Uterus (tissue), 3 donors: ENCODE measurements at regions not wholly inside any gene's neighbourhood (a gene's known extent, or its start where the extent isn't known, plus 50 kb on each side); places are given as distances from the start of the nearest gene placed in this dataset.

Experiments used
- DNase-seq, 2 donors: peaks; one replicate each; pipeline ENCODE4 v3.0.0-alpha.2; 2019 to 2020
- H3K27ac ChIP-seq, 2 donors: fragments of 200-600 bp; sonication (generic); 1 replicate in 1 of 2; 2 replicates in 1 of 2; pipeline ENCODE4 v1.5.1; 2016 to 2018
- H3K27me3 ChIP-seq, 2 donors: fragments of 200-600 bp; sonication (generic); one replicate each; pipeline ENCODE4 v1.5.1; 2018 to 2019; ENCODE audit warnings: control low read depth in 1 of 2
- H3K36me3 ChIP-seq, 2 donors: fragments of 200-600 bp; sonication (generic); one replicate each; pipeline ENCODE4 v1.5.1; 2019; ENCODE audit warnings: control low read depth in 1 of 2
- H3K4me1 ChIP-seq, 2 donors: fragments of 200-600 bp; sonication (generic); one replicate each; pipeline ENCODE4 v1.5.1; 2018 to 2019; ENCODE audit warnings: control low read depth in 1 of 2
- H3K4me3 ChIP-seq, 2 donors: fragments of 200-600 bp; sonication (generic); 1 replicate in 1 of 2; 2 replicates in 1 of 2; pipeline ENCODE4 v1.5.1; 2018 to 2019; ENCODE audit warnings: mild to moderate bottlenecking in 1 of 2
- H3K9me3 ChIP-seq, 2 donors: fragments of 200-600 bp; sonication (generic); one replicate each; pipeline ENCODE4 v1.5.1; 2019; ENCODE audit warnings: control low read depth in 1 of 2
- CTCF ChIP-seq, 4 experiments: fragments of 200-600 bp in 2 of 4; fragments of 450-650 bp in 2 of 4; sonication (generic) in 2 of 4; IDR thresholded peaks; one replicate each; pipeline ENCODE4 v1.5.1; 2016 to 2019; ENCODE audit warnings: antibody characterized with exemption in 4 of 4, mild to moderate bottlenecking in 2 of 4, moderate library complexity in 1 of 4
- POLR2A ChIP-seq, 2 donors: fragments of 450-650 bp; IDR thresholded peaks; one replicate each; pipeline ENCODE4 v1.6.1; 2016; ENCODE audit warnings: antibody characterized with exemption in 2 of 2, mild to moderate bottlenecking in 1 of 2, moderate library complexity in 1 of 2
- intact Hi-C: fragments of 100-400 bp; cut with DNase I; formaldehyde crosslinking; loops from one replicate; pipeline ENCODE4 v1.15.1; 2023; ENCODE audit warnings: low total_unique reads
- donor health status: DM: yes; HTN: yes; CAD: no.

GRCh38 chr7:10604128-10604527, 369.5 kb upstream of the PHF14 start:
- no peaks in the 10 kb centered on the region for H3K9me3 ChIP-seq
- no peaks in the 10 kb centered on the region for H3K36me3 ChIP-seq
- no peaks in the 10 kb centered on the region for H3K4me1 ChIP-seq
- H3K4me3 ChIP-seq = no peak overlapping the region
- no peak overlapping the region for H3K27ac ChIP-seq
- no peaks in the 10 kb centered on the region for H3K27me3 ChIP-seq
- DNase-seq = no peak
- intact Hi-C loops = no loop called here
- TF ChIP-seq CTCF (IDR thresholded peaks at IDR 0.05) (no peak), POLR2A (IDR thresholded peaks at IDR 0.05) (no peak)

- TF ChIP-seq POLR2A (IDR thresholded peaks at IDR 0.05) = no peak
- no peak for TF ChIP-seq CTCF (IDR thresholded peaks at IDR 0.05)
- H3K4me3 ChIP-seq = no peak overlapping the region
- DNase-seq = no peak
- no peaks in the 10 kb centered on the region for H3K27me3 ChIP-seq
- intact Hi-C loops = no loop called here
- no peak overlapping the region for H3K27ac ChIP-seq
- no peaks in the 10 kb centered on the region for H3K4me1 ChIP-seq
- H3K36me3 ChIP-seq = no peaks in the 10 kb centered on the region
- no peaks in the 10 kb centered on the region for H3K9me3 ChIP-seq
Observed at GRCh38 chr7:10612950-10613349, 360.7 kb upstream of the PHF14 start.

GRCh38 chr7:10618953-10619352, 354.7 kb upstream of the PHF14 start:
- Histone ChIP-seq H3K27me3 (no peaks in the 10 kb centered on the region), H3K36me3 (no peaks in the 10 kb centered on the region), H3K4me1 (no peaks in the 10 kb centered on the region), H3K27ac (no peak overlapping the region), H3K4me3 (no peak overlapping the region), H3K9me3 (no peaks in the 10 kb centered on the region)
- intact Hi-C loops = no loop called here
- no peak for TF ChIP-seq CTCF (IDR thresholded peaks at IDR 0.05)
- no peak for TF ChIP-seq POLR2A (IDR thresholded peaks at IDR 0.05)
- no peak for DNase-seq

DNA sequence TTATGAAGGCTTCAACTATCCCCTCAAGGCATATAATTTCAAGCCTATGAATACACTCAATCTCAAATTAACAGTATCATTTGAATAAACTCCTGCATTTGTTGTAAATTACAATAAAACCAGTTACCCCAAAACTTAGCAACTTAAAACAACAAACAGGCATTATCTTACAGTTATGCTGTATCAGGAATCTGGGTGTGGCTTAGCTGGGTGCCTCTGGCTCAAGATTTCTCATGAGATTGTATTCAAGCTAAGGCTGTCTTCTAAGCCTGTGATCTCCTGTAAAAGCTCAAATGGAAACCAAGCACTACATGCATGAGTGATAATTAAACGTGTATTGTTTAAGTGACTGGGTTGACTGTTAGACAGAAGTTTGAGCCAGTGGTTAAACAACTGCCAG, 341.0 kb upstream of the PHF14 start:
- no peaks in the 10 kb centered on the region for H3K36me3 ChIP-seq
- H3K4me3 ChIP-seq = no peak overlapping the region
- DNase-seq = no peak
- H3K27me3 ChIP-seq = no peaks in the 10 kb centered on the region
- H3K27ac ChIP-seq = no peak overlapping the region
- no peak for TF ChIP-seq CTCF (IDR thresholded peaks at IDR 0.05)
- no peak for TF ChIP-seq POLR2A (IDR thresholded peaks at IDR 0.05)
- no peaks in the 10 kb centered on the region for H3K9me3 ChIP-seq
- H3K4me1 ChIP-seq = no peaks in the 10 kb centered on the region
- intact Hi-C loops = no loop called here

DNA sequence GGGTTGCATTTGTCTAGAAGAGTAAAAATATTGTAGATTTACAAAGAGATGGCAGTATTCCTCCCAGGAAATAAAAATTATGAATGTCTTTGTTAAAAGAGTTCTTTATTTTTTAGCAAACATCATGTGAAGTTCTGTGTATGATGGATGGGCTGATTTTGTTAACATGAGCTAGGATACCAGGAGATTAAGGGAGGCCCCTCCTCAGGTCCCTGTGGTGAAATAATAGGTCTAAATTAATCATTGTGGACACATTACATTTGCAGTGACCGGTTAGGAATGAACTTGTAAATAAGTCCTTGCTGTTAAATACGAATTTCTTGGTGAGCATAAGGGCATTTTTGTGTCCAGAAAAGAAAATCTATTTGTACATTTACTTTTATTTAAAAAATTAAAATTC, 339.4 kb upstream of the PHF14 start:
- no peaks in the 10 kb centered on the region for H3K4me1 ChIP-seq
- no peak overlapping the region for H3K4me3 ChIP-seq
- no peak for DNase-seq
- no peaks in the 10 kb centered on the region for H3K36me3 ChIP-seq
- intact Hi-C loops = no loop called here
- no peak overlapping the region for H3K27ac ChIP-seq
- H3K9me3 ChIP-seq = no peaks in the 10 kb centered on the region
- no peaks in the 10 kb centered on the region for H3K27me3 ChIP-seq
- TF ChIP-seq CTCF (IDR thresholded peaks at IDR 0.05) = no peak
